Lung (tissue), 11 donors: ENCODE measurements at regions not wholly inside any gene's neighbourhood (a gene's known extent, or its start where the extent isn't known, plus 50 kb on each side); places are given as distances from the start of the nearest gene placed in this dataset.

ENCODE experiments used
- ATAC-seq: fragments of 200-7000 bp; cut with Tn5 transposase; one replicate; pipeline ENCODE4 v1.9.1; 2020; ENCODE audit warnings: moderate number of reproducible peaks; ENCODE audit not compliant: insufficient read depth, low FRiP score
- DNase-seq, 3 donors: peaks; one replicate each; pipeline ENCODE4 v3.0.0-alpha.2; 2013 to 2017
- H3K27ac ChIP-seq, 2 donors: one replicate each; pipeline ENCODE4 v1.5.1; 2013; ENCODE audit warnings: mild to moderate bottlenecking in 2 of 2, moderate library complexity in 2 of 2, control low read depth in 1 of 2, inconsistent platforms in 1 of 2, low read depth in 1 of 2, low read length in 1 of 2
- H3K27me3 ChIP-seq, 3 donors: one replicate each; pipeline ENCODE4 v1.5.1; 2013; ENCODE audit warnings: low read length in 2 of 3; ENCODE audit not compliant: control insufficient read depth in 3 of 3, insufficient read depth in 3 of 3
- H3K36me3 ChIP-seq, 4 donors: one replicate each; pipeline ENCODE4 v1.5.1; 2013; ENCODE audit warnings: low read length in 4 of 4, mild to moderate bottlenecking in 1 of 4, moderate library complexity in 1 of 4; ENCODE audit not compliant: control insufficient read depth in 4 of 4, insufficient read depth in 4 of 4
- H3K4me1 ChIP-seq, 5 donors: one replicate each; pipeline ENCODE4 v1.5.1; 2013; ENCODE audit warnings: low read length in 5 of 5, mild to moderate bottlenecking in 2 of 5, moderate library complexity in 1 of 5; ENCODE audit not compliant: control insufficient read depth in 5 of 5, insufficient read depth in 5 of 5
- H3K4me3 ChIP-seq: one replicate; pipeline ENCODE4 v1.5.1; 2013; ENCODE audit warnings: mild to moderate bottlenecking, control low read depth, moderate library complexity
- H3K9ac ChIP-seq, 2 donors: one replicate each; pipeline ENCODE4 v1.5.1; 2013; ENCODE audit warnings: low read length in 2 of 2, control low read depth in 1 of 2; ENCODE audit not compliant: insufficient read depth in 1 of 2
- H3K9me3 ChIP-seq, 4 donors: one replicate each; pipeline ENCODE4 v1.5.1; 2013; ENCODE audit warnings: low read length in 3 of 4, mild to moderate bottlenecking in 1 of 4, moderate library complexity in 1 of 4; ENCODE audit not compliant: control insufficient read depth in 4 of 4, insufficient read depth in 3 of 4
- WGBS, 2 donors: extraction: QIAGEN DNeasy Blood & Tissue Kit; methylation state at CpG; one replicate each; pipeline ENCODE4 v1.1.7; 2013; 5-methylcytosine and 5-hydroxymethylcytosine counted together
- TF ChIP-seq, protein P1 (sequence below): IDR thresholded peaks from 2 replicates; pipeline ENCODE4 v1.5.1; 2012; ENCODE audit warnings: mild to moderate bottlenecking; ENCODE audit errors: control extremely low read depth, extremely low read depth
- donor health status: control.
- donor health status: control.
- donor health status: Bipolar disorder and iron deficiency.
- donor health status: healthy.
- donor health status: DM: yes; HTN: yes; CAD: no.

DNA sequence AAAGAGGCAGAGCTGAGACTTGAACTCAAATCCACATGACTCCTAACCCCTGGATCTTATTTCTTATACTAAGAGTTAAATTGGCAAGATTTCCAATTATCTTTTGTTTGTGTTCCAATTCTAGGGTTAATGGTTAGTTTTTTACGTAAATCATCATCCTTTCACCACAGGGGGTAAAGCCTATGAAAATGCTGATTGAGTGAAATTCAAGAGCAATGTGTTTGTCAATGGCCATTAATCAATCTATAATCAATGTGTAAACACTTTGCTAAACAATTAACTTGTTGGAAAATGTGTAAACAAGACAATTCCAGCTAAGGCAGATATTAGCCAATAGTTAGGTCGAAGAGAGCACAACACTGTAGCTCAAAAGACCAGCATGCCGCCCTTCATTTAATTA lies 376.5 kb upstream of the ACVR2A start:
- Histone ChIP-seq H3K4me1 (no peaks in the 10 kb centered on the region), H3K4me3 (no peak overlapping the region), H3K9me3 (peaks cover 0 to 2% (median 0%) of the 10 kb centered on the region in 4 donors), H3K27me3 (no peaks in the 10 kb centered on the region), H3K27ac (no peak overlapping the region), H3K9ac (no peak overlapping the region), H3K36me3 (no peaks in the 10 kb centered on the region)
- ATAC-seq (no peak), DNase-seq (no peak)
- WGBS, 2 donors: 89% methylated on average over 3 of the region's 3 CpGs
- TF ChIP-seq, protein P1, sequence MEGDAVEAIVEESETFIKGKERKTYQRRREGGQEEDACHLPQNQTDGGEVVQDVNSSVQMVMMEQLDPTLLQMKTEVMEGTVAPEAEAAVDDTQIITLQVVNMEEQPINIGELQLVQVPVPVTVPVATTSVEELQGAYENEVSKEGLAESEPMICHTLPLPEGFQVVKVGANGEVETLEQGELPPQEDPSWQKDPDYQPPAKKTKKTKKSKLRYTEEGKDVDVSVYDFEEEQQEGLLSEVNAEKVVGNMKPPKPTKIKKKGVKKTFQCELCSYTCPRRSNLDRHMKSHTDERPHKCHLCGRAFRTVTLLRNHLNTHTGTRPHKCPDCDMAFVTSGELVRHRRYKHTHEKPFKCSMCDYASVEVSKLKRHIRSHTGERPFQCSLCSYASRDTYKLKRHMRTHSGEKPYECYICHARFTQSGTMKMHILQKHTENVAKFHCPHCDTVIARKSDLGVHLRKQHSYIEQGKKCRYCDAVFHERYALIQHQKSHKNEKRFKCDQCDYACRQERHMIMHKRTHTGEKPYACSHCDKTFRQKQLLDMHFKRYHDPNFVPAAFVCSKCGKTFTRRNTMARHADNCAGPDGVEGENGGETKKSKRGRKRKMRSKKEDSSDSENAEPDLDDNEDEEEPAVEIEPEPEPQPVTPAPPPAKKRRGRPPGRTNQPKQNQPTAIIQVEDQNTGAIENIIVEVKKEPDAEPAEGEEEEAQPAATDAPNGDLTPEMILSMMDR: no peak

GRCh38 chr2:147467441-147467840 lies 377.4 kb upstream of the ACVR2A start:
- Histone ChIP-seq H3K36me3 (no peaks in the 10 kb centered on the region), H3K4me1 (no peaks in the 10 kb centered on the region), H3K9ac (no peak overlapping the region), H3K27ac (no peak overlapping the region), H3K4me3 (no peak overlapping the region), H3K9me3 (peaks cover 0 to 2% (median 0%) of the 10 kb centered on the region in 4 donors), H3K27me3 (no peaks in the 10 kb centered on the region)
- no peak for ATAC-seq
- no peak for DNase-seq
- WGBS, 2 donors: 65 to 76% methylated on average over 1 of the region's 1 CpG
- TF ChIP-seq, protein P1: no peak

DNA sequence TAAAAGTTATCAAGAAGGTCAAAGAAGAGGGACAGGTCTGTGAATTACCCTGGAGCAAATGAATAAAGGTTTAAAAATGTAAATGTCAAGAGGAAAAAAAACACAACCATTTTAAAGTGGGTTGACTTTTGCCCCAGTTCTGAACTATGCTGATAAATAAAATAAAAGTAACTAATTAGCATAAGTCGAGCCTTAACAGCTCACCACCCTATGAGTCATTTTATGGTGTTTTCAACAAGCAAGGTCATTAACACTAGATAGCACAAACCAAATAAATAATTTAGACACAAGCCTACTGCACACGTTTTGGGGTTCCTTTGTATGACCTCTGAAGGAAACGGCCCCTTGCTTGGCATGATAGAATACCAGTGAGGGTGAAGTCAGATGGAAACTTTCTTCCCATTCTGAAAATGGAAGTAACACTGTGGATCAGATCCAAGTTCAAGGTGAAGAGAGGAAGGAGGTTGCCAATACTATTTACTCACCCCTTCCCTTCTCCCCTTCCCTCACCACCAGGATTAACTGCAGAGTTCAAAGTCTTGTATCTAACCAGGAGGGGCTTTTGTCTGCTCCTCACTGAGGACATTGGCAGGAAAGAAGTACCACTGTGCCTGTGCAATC lies 380.0 kb upstream of the ACVR2A start:
- 60 to 78% methylated on average over 3 of the region's 3 CpGs for WGBS, 2 donors
- Histone ChIP-seq H3K9me3 (no peaks in the 10 kb centered on the region), H3K27me3 (no peaks in the 10 kb centered on the region), H3K4me3 (no peak overlapping the region), H3K9ac (no peak overlapping the region), H3K4me1 (no peaks in the 10 kb centered on the region), H3K36me3 (no peaks in the 10 kb centered on the region), H3K27ac (no peak overlapping the region)
- DNase-seq (no peak), ATAC-seq (no peak)
- TF ChIP-seq, protein P1: no peak
